ENCODE measurements at regions not wholly inside any gene's neighbourhood (a gene's known extent, or its start where the extent isn't known, plus 50 kb on each side); places are given as distances from the start of the nearest gene placed in this dataset.

DNA sequence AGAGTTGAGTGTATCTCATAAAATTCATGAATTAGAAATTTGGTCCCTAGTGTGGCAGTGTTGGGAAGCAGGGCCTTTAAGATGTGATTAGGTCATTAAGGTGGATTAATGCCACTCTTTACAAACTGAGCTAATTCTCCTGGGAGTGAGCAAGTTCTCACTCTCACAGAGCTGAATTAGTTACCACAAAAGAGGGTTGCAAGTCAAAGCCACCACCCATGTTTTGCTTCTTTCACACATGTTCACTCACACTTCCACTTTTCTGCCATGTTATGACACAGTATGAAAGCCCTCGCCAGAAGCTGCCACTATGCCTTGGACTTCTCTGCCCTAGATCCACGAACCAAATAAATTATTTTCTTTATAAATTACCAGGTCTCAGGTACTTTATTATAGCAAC lies 332.1 kb downstream of the ARAP2 start:
- DNase-seq = no peak

DNA sequence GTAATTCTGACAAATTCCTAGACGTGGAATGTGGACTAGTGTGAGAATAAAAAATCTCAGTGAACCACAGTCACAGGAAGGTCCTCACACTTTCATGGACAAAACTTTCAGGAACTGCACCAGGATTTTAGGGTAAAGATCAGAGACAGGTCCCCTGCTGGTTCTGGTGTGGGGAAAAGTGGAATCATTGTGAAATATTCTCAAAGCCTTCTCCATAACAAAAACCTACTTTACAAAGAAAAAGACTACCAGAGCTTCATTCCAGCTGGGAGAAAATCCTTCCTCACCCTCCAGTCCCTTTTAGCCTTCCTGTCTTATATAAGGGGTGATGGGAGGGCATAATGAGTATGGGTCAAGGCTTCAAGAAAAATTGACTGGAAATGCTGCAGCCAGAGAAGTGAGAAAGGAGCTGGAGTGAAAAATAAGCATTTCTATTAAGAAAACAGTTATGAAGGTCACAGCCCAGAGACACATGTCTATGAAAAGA lies 325.8 kb downstream of the ARAP2 start:
- no peak for DNase-seq

DNA sequence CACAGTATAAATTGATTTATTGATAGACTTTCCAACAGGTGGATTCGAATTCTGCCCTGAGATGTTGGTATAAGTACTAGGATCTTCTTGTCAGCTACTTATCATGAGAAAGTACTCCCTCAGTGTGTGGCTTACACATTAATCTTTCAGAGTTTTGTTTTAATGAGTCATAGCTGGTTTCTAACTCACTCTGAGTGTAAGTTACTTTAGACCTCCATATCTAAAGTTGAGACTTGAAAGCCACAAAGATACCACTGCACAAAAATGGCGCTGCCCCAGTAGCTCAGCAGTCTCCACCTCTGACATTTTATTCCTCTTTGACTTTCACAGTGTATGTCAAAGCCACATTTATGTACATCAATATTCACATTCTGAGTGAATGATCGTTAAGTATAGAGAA lies 318.5 kb downstream of the ARAP2 start:
- DNase-seq = no peak

- DNase-seq = no peak
These were observed 317.5 kb downstream of the ARAP2 start for GRCh38 chr4:35926788-35927187.

- DNase-seq = no peak
These were observed 310.4 kb downstream of the ARAP2 start for GRCh38 chr4:35933901-35934300.

GRCh38 chr4:35934320-35934981 lies 309.9 kb downstream of the ARAP2 start:
- peak; percentile 0 for DNase-seq

GRCh38 chr4:35938936-35939335 lies 305.4 kb downstream of the ARAP2 start:
- DNase-seq = no peak

DNA sequence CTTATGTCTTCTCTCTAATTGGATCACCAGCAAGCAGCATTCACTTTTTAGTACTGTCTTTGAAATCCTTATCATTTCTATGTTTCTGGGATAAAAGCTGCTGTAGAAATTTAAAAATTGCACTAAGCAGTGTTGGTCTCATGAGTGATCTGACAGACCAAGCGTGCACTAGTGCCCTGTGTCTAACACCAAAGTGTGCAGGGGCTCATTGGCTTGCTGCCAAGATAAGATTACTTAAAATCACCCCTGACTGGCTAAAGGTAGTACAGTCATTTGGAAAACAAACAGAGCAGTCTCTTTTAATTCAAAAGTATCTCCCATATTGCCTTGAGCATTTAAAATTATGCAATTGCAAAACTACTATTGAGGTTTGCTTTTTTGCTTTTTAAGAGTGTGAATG lies 304.6 kb downstream of the ARAP2 start:
- no peak for DNase-seq

GRCh38 chr4:35942092-35942491 lies 302.2 kb downstream of the ARAP2 start:
- no peak for DNase-seq

DNA sequence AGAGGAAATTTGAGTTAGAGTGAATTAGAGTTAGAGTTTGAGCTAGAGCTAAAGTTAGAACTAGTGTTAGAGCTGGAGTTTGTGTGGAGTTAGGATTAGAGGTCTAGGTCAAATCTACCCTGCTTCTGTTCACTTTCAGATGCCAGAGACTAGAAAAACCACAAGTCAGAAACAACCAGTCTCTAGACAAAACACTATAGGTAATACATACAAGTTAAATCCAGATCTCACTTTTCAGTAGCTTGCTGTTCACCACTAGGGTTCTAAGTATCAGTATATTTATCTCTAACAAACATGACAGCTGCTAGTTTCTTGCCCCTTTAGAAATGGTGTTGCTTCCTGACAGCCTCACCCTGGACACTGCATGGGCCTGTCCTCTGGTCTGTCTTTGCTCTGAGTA lies 300.7 kb downstream of the ARAP2 start:
- no peak for DNase-seq

GRCh38 chr4:35948171-35948570 lies 296.1 kb downstream of the ARAP2 start:
- DNase-seq = no peak

DNA sequence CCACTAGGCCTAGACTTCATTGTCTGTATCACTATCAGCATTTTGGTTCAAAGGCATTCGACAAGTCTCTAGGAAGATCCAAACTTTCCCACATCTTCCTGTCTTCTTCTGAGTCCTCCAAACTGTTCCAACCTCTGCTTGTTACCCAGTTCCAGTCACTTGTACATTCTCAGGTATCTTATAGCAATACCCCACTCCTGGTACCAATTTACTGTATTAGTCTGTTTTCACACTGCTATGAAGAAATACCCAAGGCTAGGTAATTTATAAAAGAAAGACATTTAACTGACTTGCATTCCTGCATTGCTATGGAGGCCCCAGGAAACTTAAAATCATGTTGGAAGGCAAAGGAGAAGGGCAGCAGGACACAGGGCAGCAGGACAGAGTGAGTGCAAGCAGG lies 293.9 kb downstream of the ARAP2 start:
- no peak for DNase-seq

DNA sequence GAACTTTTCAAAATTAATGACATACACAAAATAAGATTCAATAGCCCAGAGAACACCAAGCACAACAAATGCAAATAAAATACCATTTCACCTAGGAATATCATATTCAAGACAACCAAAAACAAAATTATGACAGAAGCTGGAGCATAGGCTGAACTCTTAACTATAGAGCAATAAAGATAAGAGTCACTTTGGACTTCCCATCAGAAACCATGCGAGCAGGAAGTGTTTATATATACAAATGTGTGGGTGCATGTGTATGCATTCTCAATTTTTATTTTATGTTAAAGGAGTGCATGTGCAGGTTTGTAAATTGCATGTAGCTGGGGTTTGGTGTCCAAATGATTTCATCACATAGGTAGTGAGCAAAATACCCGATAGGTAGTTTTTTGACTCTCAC lies 291.6 kb downstream of the ARAP2 start:
- DNase-seq = no peak

DNA sequence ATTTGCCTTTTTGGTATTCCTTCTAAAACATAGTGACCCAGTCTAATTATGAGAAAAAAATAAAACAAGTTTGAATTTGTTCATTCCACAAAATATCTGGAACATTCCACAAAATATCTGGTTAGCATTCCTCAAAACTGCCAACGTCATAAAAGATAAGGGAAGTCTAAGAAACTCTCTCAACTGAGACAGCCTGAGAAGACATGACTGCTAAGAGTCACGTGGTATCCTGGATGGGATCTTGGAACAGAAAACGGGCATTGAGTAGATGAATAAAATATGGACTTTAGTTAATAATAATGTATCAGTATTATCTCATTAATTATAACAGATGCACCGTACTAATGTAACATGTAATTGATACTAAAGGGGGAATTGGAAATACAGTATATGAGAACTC lies 280.9 kb downstream of the ARAP2 start:
- no peak for DNase-seq

DNA sequence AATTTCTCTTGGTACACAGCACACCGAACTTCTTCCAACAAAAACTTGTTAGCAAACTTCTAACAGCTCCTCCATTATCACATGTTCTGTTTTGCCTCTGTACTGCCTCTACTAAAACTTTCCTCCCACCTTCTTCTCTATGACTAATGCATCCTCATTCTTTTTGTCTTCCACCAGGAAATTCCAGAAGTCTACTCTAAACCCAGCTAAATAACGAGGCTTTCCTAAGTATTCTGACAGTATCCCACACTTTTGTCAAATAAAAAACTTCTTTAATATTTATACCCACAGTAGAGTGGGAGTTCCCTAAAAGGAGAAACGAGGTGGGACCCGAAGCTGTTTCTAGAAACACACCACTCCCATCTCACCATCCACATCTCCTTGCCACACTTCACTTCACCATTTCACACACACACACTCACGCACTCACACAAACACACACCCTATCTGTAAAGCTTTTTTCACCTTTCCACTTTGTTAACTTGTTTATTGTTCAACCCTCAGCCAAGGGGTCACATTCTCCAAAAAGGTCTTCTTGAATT lies 280.3 kb downstream of the ARAP2 start:
- no peak for DNase-seq

GRCh38 chr4:35965300-35965699 lies 279.0 kb downstream of the ARAP2 start:
- no peak for DNase-seq

GRCh38 chr4:35966566-35966965 lies 277.7 kb downstream of the ARAP2 start:
- no peak for DNase-seq

GRCh38 chr4:35970366-35970960 lies 273.9 kb downstream of the ARAP2 start:
- no peak for DNase-seq

DNA sequence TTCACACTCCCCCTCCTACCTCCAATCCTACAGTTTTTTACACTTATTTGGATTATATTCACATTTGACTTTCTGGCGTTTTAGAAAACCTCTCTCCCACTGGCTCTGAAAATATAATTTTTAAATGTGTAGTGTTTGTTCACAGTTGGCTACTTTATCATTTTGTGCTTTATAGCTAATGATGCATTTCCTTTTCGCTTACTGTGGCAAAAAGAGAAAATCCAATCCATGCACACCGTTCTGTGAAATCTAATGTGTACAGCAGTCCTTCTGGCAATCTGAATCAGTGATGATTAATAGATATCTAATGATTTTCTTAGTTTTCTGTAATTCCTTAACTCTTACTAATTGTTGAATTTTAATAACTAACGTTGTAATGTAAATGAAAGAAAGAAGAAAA lies 271.5 kb downstream of the ARAP2 start:
- DNase-seq = no peak

DNA sequence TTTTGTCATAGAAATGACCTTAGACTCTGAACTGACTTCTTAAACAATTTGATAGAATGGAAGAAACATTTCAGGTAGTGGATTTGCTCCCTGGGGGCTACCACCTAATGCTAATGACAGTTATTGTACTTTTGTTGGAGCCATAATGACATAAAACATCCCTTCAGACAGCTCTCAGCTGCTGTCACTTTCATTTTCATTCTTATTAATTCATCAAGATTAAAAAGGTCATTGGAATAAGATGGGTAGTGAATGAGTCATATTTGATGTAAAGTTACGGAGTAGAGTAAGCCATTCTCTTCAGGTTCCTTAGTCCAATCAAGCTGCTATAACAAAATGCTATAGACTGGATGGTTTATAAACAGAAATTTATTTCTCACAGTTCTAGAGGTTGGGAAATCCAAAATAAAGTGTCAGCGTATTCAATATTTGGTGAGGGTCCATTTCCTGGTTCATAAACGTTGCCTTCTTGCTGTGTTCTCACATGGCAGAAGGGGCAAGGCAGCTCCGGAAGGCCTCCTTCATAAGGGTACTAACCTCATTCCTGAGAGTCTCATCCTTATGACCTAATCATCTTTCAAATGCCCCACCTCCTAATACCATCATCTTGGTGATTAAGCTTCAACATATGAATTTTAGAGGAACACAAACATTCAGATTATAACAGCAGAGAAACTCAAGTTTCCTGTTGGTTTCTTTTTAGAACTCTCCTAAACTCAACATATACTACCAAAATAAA lies 268.5 kb downstream of the ARAP2 start:
- DNase-seq = no peak

DNA sequence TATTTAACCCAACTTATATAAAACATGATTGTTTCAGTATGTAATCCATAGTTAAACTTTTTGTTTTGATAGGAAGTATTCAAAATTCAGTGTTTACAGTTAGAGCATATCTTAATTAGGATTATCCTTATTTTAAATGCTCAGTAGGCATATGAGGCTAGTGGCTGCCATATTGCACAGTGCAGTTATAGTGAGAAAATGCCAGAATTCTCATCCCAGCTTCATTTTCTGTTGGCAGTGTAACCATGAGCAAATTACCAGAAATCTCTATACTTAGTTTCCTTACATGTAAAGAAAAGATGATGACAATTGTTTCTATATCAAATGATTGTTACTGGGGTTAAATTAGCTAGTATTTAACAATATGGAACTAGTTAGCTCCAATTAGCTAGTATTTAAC lies 265.8 kb downstream of the ARAP2 start:
- DNase-seq = no peak

DNA sequence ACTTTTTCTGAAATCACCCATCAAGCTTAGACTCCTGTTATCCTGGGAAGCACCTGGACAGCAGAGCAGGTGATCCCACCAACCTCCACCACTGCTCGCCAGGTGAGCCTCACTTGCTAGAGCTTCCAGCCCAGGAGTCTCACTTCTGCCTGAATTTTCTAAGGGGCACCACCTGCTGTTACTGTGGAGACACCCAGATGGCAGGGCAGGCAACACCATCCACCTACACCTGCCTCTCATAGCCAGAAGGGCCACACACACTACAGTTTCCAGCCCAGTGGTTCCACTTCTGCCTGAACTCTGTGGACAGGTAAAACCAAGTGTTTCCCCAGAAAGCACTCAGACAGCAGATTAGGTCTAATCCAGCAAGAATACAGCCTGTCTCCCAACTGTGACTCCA lies 262.0 kb downstream of the ARAP2 start:
- DNase-seq = peak; percentile 26

DNA sequence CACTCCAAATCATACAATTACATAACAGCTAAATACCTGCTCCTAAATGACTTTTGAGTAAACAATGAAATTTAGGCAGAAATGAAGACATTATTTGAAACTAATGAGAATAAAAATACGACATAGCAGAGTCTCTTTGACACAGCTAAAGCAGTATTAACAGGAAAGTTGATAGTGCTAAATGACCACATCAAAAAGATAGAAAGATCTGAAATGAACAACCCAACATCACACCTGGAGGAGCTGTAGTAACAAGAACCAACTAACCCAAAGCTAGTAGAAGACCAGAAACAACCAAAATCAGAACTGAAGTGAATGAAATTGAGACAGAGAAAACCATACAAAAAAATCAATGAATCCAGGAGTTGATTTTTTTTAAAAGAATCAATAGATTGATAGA lies 257.8 kb downstream of the ARAP2 start:
- DNase-seq = no peak

- DNase-seq = no peak
These were observed 250.7 kb downstream of the ARAP2 start for GRCh38 chr4:35993606-35994005.

Measured in NCI-H2171 treated with DMSO at 0.1 percent for 48 hours (cell line).